Memory B cell (primary cell): ENCODE measurements at regions not wholly inside any gene's neighbourhood (a gene's known extent, or its start where the extent isn't known, plus 50 kb on each side); places are given as distances from the start of the nearest gene placed in this dataset.

ENCODE experiments used
- ATAC-seq: fragments of 150-1000 bp; cut with Tn5 transposase; 2 replicates; pipeline ENCODE4 v1.10.0; 2021; ENCODE audit warnings: low read depth, mild to moderate bottlenecking, moderate library complexity
- DNase-seq, 2 donors: peaks; one replicate each; pipeline ENCODE4 v3.0.0; 2022; ENCODE audit warnings: low spot score in 2 of 2
- H3K27ac Mint-ChIP-seq: one replicate; pipeline ENCODE4 v1.8.0; 2022; ENCODE audit warnings: mild to moderate bottlenecking, moderate library complexity, mixed read lengths
- H3K27me3 Mint-ChIP-seq: one replicate; pipeline ENCODE4 v1.8.0; 2022; ENCODE audit warnings: mixed read lengths
- H3K36me3 Mint-ChIP-seq: one replicate; pipeline ENCODE4 v1.8.0; 2022; ENCODE audit warnings: mild to moderate bottlenecking, mixed read lengths
- H3K4me1 Mint-ChIP-seq: one replicate; pipeline ENCODE4 v1.8.0; 2022; ENCODE audit warnings: mixed read lengths
- H3K4me3 Mint-ChIP-seq: one replicate; pipeline ENCODE4 v1.8.0; 2022; ENCODE audit warnings: mild to moderate bottlenecking, moderate library complexity, mixed read lengths
- H3K9me3 Mint-ChIP-seq: one replicate; pipeline ENCODE4 v1.8.0; 2022; ENCODE audit warnings: mixed read lengths

- no peak overlapping the region for H3K27ac Mint-ChIP-seq
- no peak overlapping the region for H3K4me3 Mint-ChIP-seq
- no peaks in the 10 kb centered on the region for H3K4me1 Mint-ChIP-seq
- ATAC-seq: no peak
- no peaks in the 10 kb centered on the region for H3K36me3 Mint-ChIP-seq
- no peak for DNase-seq
- peaks cover 3% of the 10 kb centered on the region for H3K9me3 Mint-ChIP-seq
- no peaks in the 10 kb centered on the region for H3K27me3 Mint-ChIP-seq
Observed at GRCh38 chr3:99332718-99333117, 305.7 kb upstream of the COL8A1 start.

GRCh38 chr3:99332276-99332675 lies 306.1 kb upstream of the COL8A1 start:
- Mint-ChIP-seq H3K27me3 (no peaks in the 10 kb centered on the region), H3K4me1 (no peaks in the 10 kb centered on the region), H3K36me3 (no peaks in the 10 kb centered on the region), H3K4me3 (no peak overlapping the region), H3K9me3 (peaks cover 3% of the 10 kb centered on the region), H3K27ac (no peak overlapping the region)
- no peak for ATAC-seq
- no peak for DNase-seq

GRCh38 chr3:99330924-99331532 lies 307.4 kb upstream of the COL8A1 start:
- Mint-ChIP-seq H3K4me3 (no peak overlapping the region), H3K4me1 (no peaks in the 10 kb centered on the region)

GRCh38 chr3:99330281-99330680 lies 308.1 kb upstream of the COL8A1 start:
- ATAC-seq: no peak
- no peaks in the 10 kb centered on the region for H3K27me3 Mint-ChIP-seq
- no peak for DNase-seq
- no peak overlapping the region for H3K27ac Mint-ChIP-seq
- H3K4me1 Mint-ChIP-seq: no peaks in the 10 kb centered on the region
- H3K4me3 Mint-ChIP-seq: no peak overlapping the region
- H3K9me3 Mint-ChIP-seq: peaks cover 3% of the 10 kb centered on the region
- no peaks in the 10 kb centered on the region for H3K36me3 Mint-ChIP-seq

More at GRCh38 chr3:99330924-99331532, 307.4 kb upstream of the COL8A1 start:
- no peak for ATAC-seq
- DNase-seq: no peak
- Mint-ChIP-seq H3K36me3 (no peaks in the 10 kb centered on the region), H3K9me3 (peaks cover 3% of the 10 kb centered on the region), H3K27me3 (no peaks in the 10 kb centered on the region), H3K27ac (no peak overlapping the region)

DNA sequence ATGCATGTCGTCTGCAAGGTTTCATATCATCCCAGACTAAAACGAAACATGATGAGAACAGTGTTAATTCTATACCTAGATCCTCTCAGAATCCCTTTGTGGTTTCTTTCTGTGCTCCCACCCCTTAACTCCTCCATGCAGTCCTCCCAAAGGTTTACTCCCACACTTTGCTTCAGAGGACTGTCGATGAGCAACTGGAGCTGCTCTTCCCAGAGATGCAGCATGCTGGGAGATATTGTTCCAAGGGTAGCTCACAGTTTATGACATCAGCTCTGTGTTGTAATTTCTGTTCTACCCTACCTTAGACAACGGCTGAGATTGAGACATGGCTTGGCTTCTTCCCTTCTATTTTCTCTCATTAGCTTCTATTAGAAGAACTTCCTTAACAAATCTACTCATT lies 313.0 kb upstream of the COL8A1 start:
- no peak for ATAC-seq
- Mint-ChIP-seq H3K27me3 (no peaks in the 10 kb centered on the region), H3K4me1 (no peaks in the 10 kb centered on the region), H3K36me3 (no peaks in the 10 kb centered on the region), H3K9me3 (peaks cover 2% of the 10 kb centered on the region), H3K4me3 (no peak overlapping the region), H3K27ac (no peak overlapping the region)
- DNase-seq: no peak

- Mint-ChIP-seq H3K4me1 (no peaks in the 10 kb centered on the region), H3K4me3 (no peak overlapping the region), H3K27me3 (no peaks in the 10 kb centered on the region), H3K36me3 (no peaks in the 10 kb centered on the region), H3K27ac (no peak overlapping the region), H3K9me3 (peaks cover 2% of the 10 kb centered on the region)
- DNase-seq: no peak
- no peak for ATAC-seq
Observed at GRCh38 chr3:99324636-99325203, 313.7 kb upstream of the COL8A1 start.

GRCh38 chr3:99323940-99324339 lies 314.5 kb upstream of the COL8A1 start:
- Mint-ChIP-seq H3K27ac (no peak overlapping the region), H3K9me3 (no peaks in the 10 kb centered on the region), H3K4me3 (no peak overlapping the region), H3K27me3 (no peaks in the 10 kb centered on the region), H3K36me3 (no peaks in the 10 kb centered on the region), H3K4me1 (no peaks in the 10 kb centered on the region)
- ATAC-seq (no peak), DNase-seq (no peak)

DNA sequence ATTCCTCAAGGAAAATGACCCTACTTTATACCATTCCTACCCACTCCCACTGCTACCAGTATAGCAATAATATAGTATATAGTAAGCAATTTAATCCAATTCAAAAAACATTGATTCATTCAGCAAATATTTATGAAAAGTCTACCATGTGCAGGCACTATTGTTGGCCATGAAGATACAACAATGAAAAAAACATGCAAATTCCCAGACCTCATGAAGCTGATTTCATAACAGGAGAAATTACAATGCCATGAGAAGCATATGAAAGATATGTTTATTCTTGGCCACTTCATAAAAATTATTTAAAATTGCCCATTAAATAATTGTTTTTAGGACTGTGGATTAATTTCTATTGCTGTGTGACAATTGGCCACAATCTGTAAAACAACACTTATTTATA lies 315.8 kb upstream of the COL8A1 start:
- no peak overlapping the region for H3K4me3 Mint-ChIP-seq
- H3K36me3 Mint-ChIP-seq: no peaks in the 10 kb centered on the region
- H3K4me1 Mint-ChIP-seq: no peaks in the 10 kb centered on the region
- DNase-seq (no peak), ATAC-seq (no peak)
- H3K27me3 Mint-ChIP-seq: no peaks in the 10 kb centered on the region
- H3K27ac Mint-ChIP-seq: no peak overlapping the region
- H3K9me3 Mint-ChIP-seq: no peaks in the 10 kb centered on the region

GRCh38 chr3:99321261-99321660 lies 317.1 kb upstream of the COL8A1 start:
- no peak for ATAC-seq
- Mint-ChIP-seq H3K36me3 (no peaks in the 10 kb centered on the region), H3K9me3 (no peaks in the 10 kb centered on the region), H3K4me3 (no peak overlapping the region), H3K27ac (no peak overlapping the region), H3K4me1 (no peaks in the 10 kb centered on the region), H3K27me3 (no peaks in the 10 kb centered on the region)
- no peak for DNase-seq

GRCh38 chr3:99319961-99320360 lies 318.4 kb upstream of the COL8A1 start:
- H3K27me3 Mint-ChIP-seq: no peaks in the 10 kb centered on the region
- no peaks in the 10 kb centered on the region for H3K36me3 Mint-ChIP-seq
- no peak overlapping the region for H3K4me3 Mint-ChIP-seq
- ATAC-seq: no peak
- no peaks in the 10 kb centered on the region for H3K9me3 Mint-ChIP-seq
- H3K4me1 Mint-ChIP-seq: no peaks in the 10 kb centered on the region
- DNase-seq: no peak
- H3K27ac Mint-ChIP-seq: no peak overlapping the region

- no peak overlapping the region for H3K27ac Mint-ChIP-seq
- no peaks in the 10 kb centered on the region for H3K4me1 Mint-ChIP-seq
- H3K4me3 Mint-ChIP-seq: no peak overlapping the region
- H3K36me3 Mint-ChIP-seq: no peaks in the 10 kb centered on the region
- H3K27me3 Mint-ChIP-seq: no peaks in the 10 kb centered on the region
- peaks cover under 1% of the 10 kb centered on the region for H3K9me3 Mint-ChIP-seq
- ATAC-seq (no peak), DNase-seq (no peak)
Observed at GRCh38 chr3:99319450-99319849, 318.9 kb upstream of the COL8A1 start.

DNA sequence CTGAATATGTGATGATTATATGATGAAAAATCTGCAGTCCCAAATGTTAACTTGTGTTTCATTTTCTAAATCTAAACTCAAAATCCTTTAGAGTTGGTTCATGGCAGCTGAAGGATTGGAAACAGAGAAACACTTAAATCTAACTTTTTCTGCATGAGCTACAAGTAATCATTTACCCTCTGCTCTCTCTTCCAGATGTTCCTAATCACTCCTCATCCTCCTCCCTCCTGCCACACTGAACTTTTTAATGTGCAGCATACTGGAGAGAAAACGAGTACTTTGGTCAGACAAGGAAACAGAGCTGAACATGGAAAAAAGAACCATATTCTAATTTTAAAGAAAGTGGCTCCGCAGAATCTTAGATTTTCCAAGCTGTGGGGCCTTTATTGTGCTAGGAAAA lies 321.2 kb upstream of the COL8A1 start:
- no peaks in the 10 kb centered on the region for H3K36me3 Mint-ChIP-seq
- H3K9me3 Mint-ChIP-seq: peaks cover 6% of the 10 kb centered on the region
- no peaks in the 10 kb centered on the region for H3K4me1 Mint-ChIP-seq
- no peak overlapping the region for H3K27ac Mint-ChIP-seq
- DNase-seq (no peak), ATAC-seq (no peak)
- H3K27me3 Mint-ChIP-seq: no peaks in the 10 kb centered on the region
- no peak overlapping the region for H3K4me3 Mint-ChIP-seq

- no peak for ATAC-seq
- Mint-ChIP-seq H3K9me3 (peaks cover 10% of the 10 kb centered on the region), H3K27ac (no peak overlapping the region), H3K36me3 (no peaks in the 10 kb centered on the region), H3K27me3 (no peaks in the 10 kb centered on the region), H3K4me1 (no peaks in the 10 kb centered on the region), H3K4me3 (no peak overlapping the region)
- no peak for DNase-seq
Observed at GRCh38 chr3:99315896-99316295, 322.5 kb upstream of the COL8A1 start.

DNA sequence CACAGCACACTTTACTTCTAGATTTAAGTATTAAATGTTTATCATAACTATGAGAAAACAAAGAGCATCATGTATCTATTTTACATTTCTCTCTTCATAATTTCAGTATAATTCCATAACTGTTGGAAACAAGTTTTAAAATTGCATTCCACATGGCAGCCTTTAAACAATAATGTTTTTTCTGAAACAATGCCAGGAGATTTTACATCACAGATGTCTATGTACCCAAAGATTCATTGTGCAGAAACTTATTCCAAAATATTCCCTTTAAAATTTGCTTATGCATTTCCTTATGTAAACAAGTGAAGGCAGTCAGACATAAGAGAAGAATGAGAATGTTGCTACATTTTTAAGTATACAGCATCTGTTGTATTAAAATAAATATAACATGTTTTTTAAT lies 324.9 kb upstream of the COL8A1 start:
- H3K4me3 Mint-ChIP-seq: no peak overlapping the region
- no peaks in the 10 kb centered on the region for H3K4me1 Mint-ChIP-seq
- no peaks in the 10 kb centered on the region for H3K36me3 Mint-ChIP-seq
- no peak for ATAC-seq
- no peaks in the 10 kb centered on the region for H3K27me3 Mint-ChIP-seq
- H3K27ac Mint-ChIP-seq: no peak overlapping the region
- no peak for DNase-seq
- peaks cover 15% of the 10 kb centered on the region for H3K9me3 Mint-ChIP-seq

- no peak for ATAC-seq
- Mint-ChIP-seq H3K27ac (no peak overlapping the region), H3K9me3 (peaks cover 4% of the 10 kb centered on the region), H3K36me3 (no peaks in the 10 kb centered on the region), H3K4me3 (no peak overlapping the region), H3K27me3 (no peaks in the 10 kb centered on the region), H3K4me1 (no peaks in the 10 kb centered on the region)
- no peak for DNase-seq
Observed at GRCh38 chr3:99298661-99299060, 339.7 kb upstream of the COL8A1 start.
